Upper lobe of left lung (tissue), 6 donors: ENCODE measurements at regions not wholly inside any gene's neighbourhood (a gene's known extent, or its start where the extent isn't known, plus 50 kb on each side); places are given as distances from the start of the nearest gene placed in this dataset.
A peak's percentile ranks its signal among the peaks of the same experiment; 100 is the strongest.

Experiments
- ATAC-seq, 2 donors: fragments of 200-7000 bp; cut with Tn5 transposase; one replicate each; pipeline ENCODE4 v1.9.1; 2022; ENCODE audit warnings: mild to moderate bottlenecking in 2 of 2, moderate library complexity in 2 of 2; ENCODE audit not compliant: low FRiP score in 2 of 2
- DNase-seq, 2 donors: peaks; one replicate each; pipeline ENCODE4 v3.0.0-alpha.2; 2019 to 2020
- H3K27ac ChIP-seq, 4 donors: fragments of 200-600 bp; sonication (generic); one replicate each; pipeline ENCODE4 v1.5.1; 2016 to 2019
- H3K27me3 ChIP-seq, 4 donors: fragments of 200-600 bp; sonication (generic); one replicate each; pipeline ENCODE4 v1.5.1; 2017 to 2019
- H3K36me3 ChIP-seq, 4 donors: fragments of 200-600 bp; sonication (generic); one replicate each; pipeline ENCODE4 v1.5.1; 2016 to 2019
- H3K4me1 ChIP-seq, 4 donors: fragments of 200-600 bp; sonication (generic); one replicate each; pipeline ENCODE4 v1.5.1; 2018 to 2019
- H3K4me3 ChIP-seq, 4 donors: fragments of 200-600 bp; sonication (generic); one replicate each; pipeline ENCODE4 v1.5.1; 2017 to 2019; ENCODE audit warnings: mild to moderate bottlenecking in 2 of 4, moderate library complexity in 1 of 4
- H3K9me3 ChIP-seq, 4 donors: fragments of 200-600 bp; sonication (generic); one replicate each; pipeline ENCODE4 v1.5.1; 2018 to 2019
- CTCF ChIP-seq, 6 experiments: fragments of 450-650 bp in 4 of 6; fragments of 200-600 bp in 2 of 6; sonication (generic) in 2 of 6; IDR thresholded peaks; one replicate each; pipeline ENCODE4 v1.5.1; 2016 to 2019; ENCODE audit warnings: antibody characterized with exemption in 6 of 6
- EP300 ChIP-seq, 4 donors: sonication (generic); formaldehyde crosslinking; IDR thresholded peaks; one replicate each; pipeline ENCODE4 v1.5.1; 2017; ENCODE audit warnings: antibody characterized with exemption in 4 of 4, control low read depth in 2 of 4
- POLR2A ChIP-seq, 4 donors: fragments of 450-650 bp; IDR thresholded peaks; one replicate each; pipeline ENCODE4 v1.5.1; 2016 to 2017; ENCODE audit warnings: antibody characterized with exemption in 4 of 4, mild to moderate bottlenecking in 2 of 4
- POLR2AphosphoS5 ChIP-seq, 2 donors: sonication (generic); formaldehyde crosslinking; IDR thresholded peaks; one replicate each; pipeline ENCODE4 v1.5.1; 2017; ENCODE audit warnings: antibody characterized with exemption in 2 of 2
- WGBS, 2 donors: methylation state at CpG; one replicate each; pipeline ENCODE4 v1.1.5; 2017 to 2018; 5-methylcytosine and 5-hydroxymethylcytosine counted together
- donor health status: DM: no; HTN: no; CAD: no; lungs with moderate emphysema.
- donor health status: DM: no; HTN: yes; CAD: no; lungs with severe emphysema.

GRCh38 chr11:42768576-42768975, 543.2 kb upstream of the API5 start:
- Histone ChIP-seq H3K4me1 (no peaks in the 10 kb centered on the region), H3K27ac (no peak overlapping the region), H3K36me3 (no peaks in the 10 kb centered on the region), H3K4me3 (no peak overlapping the region), H3K27me3 (no peaks in the 10 kb centered on the region), H3K9me3 (no peaks in the 10 kb centered on the region)
- TF ChIP-seq EP300 (IDR thresholded peaks at IDR 0.05), result no peak
- no peak for TF ChIP-seq CTCF (IDR thresholded peaks at IDR 0.05)
- TF ChIP-seq POLR2AphosphoS5 (IDR thresholded peaks at IDR 0.05), result no peak
- TF ChIP-seq POLR2A (IDR thresholded peaks at IDR 0.05), result no peak
- no peak for DNase-seq
- 75 to 85% methylated on average over 2 of the region's 2 CpGs for WGBS, 2 donors
- ATAC-seq, result no peak

- TF ChIP-seq CTCF (IDR thresholded peaks at IDR 0.05), result peak in 5 of 6 experiments; percentile 23 to 48 (median 42)
- TF ChIP-seq EP300 (IDR thresholded peaks at IDR 0.05), result no peak
- H3K4me3 ChIP-seq, result no peak overlapping the region
- no peak for DNase-seq
- 28 to 35% methylated on average over 1 of the region's 1 CpG for WGBS, 2 donors
- H3K9me3 ChIP-seq, result no peaks in the 10 kb centered on the region
- no peaks in the 10 kb centered on the region for H3K27me3 ChIP-seq
- no peaks in the 10 kb centered on the region for H3K36me3 ChIP-seq
- no peak overlapping the region for H3K27ac ChIP-seq
- H3K4me1 ChIP-seq, result no peaks in the 10 kb centered on the region
- ATAC-seq, result no peak
Observed at GRCh38 chr11:42770444-42771065, 541.2 kb upstream of the API5 start.

- ATAC-seq (no peak), DNase-seq (no peak)
- Histone ChIP-seq H3K4me1 (no peaks in the 10 kb centered on the region), H3K27me3 (no peaks in the 10 kb centered on the region), H3K36me3 (no peaks in the 10 kb centered on the region), H3K27ac (no peak overlapping the region), H3K9me3 (no peaks in the 10 kb centered on the region), H3K4me3 (no peak overlapping the region)
- WGBS, 2 donors, result 45 to 55% methylated on average over 5 of the region's 5 CpGs
- TF ChIP-seq EP300 (IDR thresholded peaks at IDR 0.05), result no peak
- no peak for TF ChIP-seq CTCF (IDR thresholded peaks at IDR 0.05)
- no peak for TF ChIP-seq POLR2AphosphoS5 (IDR thresholded peaks at IDR 0.05)
- TF ChIP-seq POLR2A (IDR thresholded peaks at IDR 0.05), result no peak
Observed at GRCh38 chr11:42772886-42773285, 538.9 kb upstream of the API5 start.

GRCh38 chr11:42773729-42774128, 538.1 kb upstream of the API5 start:
- Histone ChIP-seq H3K4me3 (no peak overlapping the region), H3K27ac (no peak overlapping the region), H3K27me3 (no peaks in the 10 kb centered on the region), H3K4me1 (no peaks in the 10 kb centered on the region), H3K36me3 (no peaks in the 10 kb centered on the region), H3K9me3 (no peaks in the 10 kb centered on the region)
- whole genome bisulfite sequencing, 2 donors, result 82 to 83% methylated on average over 5 of the region's 5 CpGs
- ATAC-seq, result no peak
- TF ChIP-seq POLR2A (IDR thresholded peaks at IDR 0.05), result no peak
- TF ChIP-seq CTCF (IDR thresholded peaks at IDR 0.05), result no peak
- no peak for TF ChIP-seq EP300 (IDR thresholded peaks at IDR 0.05)
- TF ChIP-seq POLR2AphosphoS5 (IDR thresholded peaks at IDR 0.05), result no peak
- DNase-seq, result no peak

- no peak for DNase-seq
Observed at GRCh38 chr11:42774567-42774966, 537.2 kb upstream of the API5 start.

More at GRCh38 chr11:42774567-42774966, 537.2 kb upstream of the API5 start:
- no peaks in the 10 kb centered on the region for H3K36me3 ChIP-seq
- no peaks in the 10 kb centered on the region for H3K27me3 ChIP-seq
- TF ChIP-seq CTCF (IDR thresholded peaks at IDR 0.05) (no peak), POLR2AphosphoS5 (IDR thresholded peaks at IDR 0.05) (no peak), EP300 (IDR thresholded peaks at IDR 0.05) (no peak), POLR2A (IDR thresholded peaks at IDR 0.05) (no peak)
- no peaks in the 10 kb centered on the region for H3K9me3 ChIP-seq
- no peak overlapping the region for H3K27ac ChIP-seq
- H3K4me1 ChIP-seq, result no peaks in the 10 kb centered on the region
- no peak for ATAC-seq
- no peak overlapping the region for H3K4me3 ChIP-seq
- 38 to 42% methylated on average over 1 of the region's 1 CpG for WGBS, 2 donors
